SH-SY5Y (cell line): ENCODE measurements at regions not wholly inside any gene's neighbourhood (a gene's known extent, or its start where the extent isn't known, plus 50 kb on each side); places are given as distances from the start of the nearest gene placed in this dataset.

Experiments used
- GATA2 ChIP-seq: IDR thresholded peaks from 2 replicates; pipeline ENCODE4 v1.6.1; 2011; ENCODE audit warnings: mild to moderate bottlenecking, low read depth, low read length
- GATA3 ChIP-seq: IDR thresholded peaks from 2 replicates; pipeline ENCODE4 v1.6.1; 2011; ENCODE audit warnings: low read depth, mild to moderate bottlenecking, low read length, moderate library complexity

DNA sequence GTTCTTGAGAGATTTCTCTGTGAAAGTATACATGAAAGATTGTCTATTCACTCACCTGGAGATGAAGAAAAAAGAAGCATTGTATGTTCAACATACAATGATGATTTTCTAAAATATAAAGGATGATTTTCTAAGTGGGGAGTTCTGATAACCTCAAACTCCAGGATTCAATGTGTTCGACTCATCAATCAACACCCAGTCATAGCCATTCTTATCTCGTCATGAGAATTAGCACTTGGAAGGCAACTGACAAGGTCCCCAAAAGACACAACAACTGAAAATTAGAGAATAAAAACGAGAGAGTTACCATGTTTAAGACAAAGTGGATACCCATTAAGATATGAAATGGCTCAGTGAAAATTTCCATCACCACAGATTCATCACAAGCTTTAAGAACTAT is 52.1 kb upstream of the SIMC1 start:
- TF ChIP-seq GATA3: no peak
- TF ChIP-seq GATA2: no peak
